Mucosa of descending colon (tissue), 3 donors: ENCODE measurements at regions not wholly inside any gene's neighbourhood (a gene's known extent, or its start where the extent isn't known, plus 50 kb on each side); places are given as distances from the start of the nearest gene placed in this dataset.

Experiments
- ATAC-seq: fragments of 200-7000 bp; cut with Tn5 transposase; one replicate; pipeline ENCODE4 v1.9.1; 2020; ENCODE audit warnings: mild to moderate bottlenecking, moderate library complexity
- DNase-seq, 3 donors: peaks; one replicate each; pipeline ENCODE4 v3.0.0-alpha.2; 2020
- H3K36me3 ChIP-seq: fragments of 200-600 bp; one replicate; pipeline ENCODE4 v1.8.0; 2021; ENCODE audit warnings: low read depth, mild to moderate bottlenecking
- H3K4me1 ChIP-seq: fragments of 200-600 bp; one replicate; pipeline ENCODE4 v1.8.0; 2021; ENCODE audit warnings: low read depth, mild to moderate bottlenecking
- H3K4me3 ChIP-seq: fragments of 200-600 bp; one replicate; pipeline ENCODE4 v1.8.0; 2021; ENCODE audit warnings: mild to moderate bottlenecking
- H3K9me3 ChIP-seq: fragments of 200-600 bp; one replicate; pipeline ENCODE4 v1.8.0; 2021; ENCODE audit warnings: mild to moderate bottlenecking
- intact Hi-C, 2 donors: fragments of 100-400 bp; cut with DNase I in 1 of 2; cut with micrococcal nuclease in 1 of 2; formaldehyde crosslinking; loops; one replicate each; pipeline versions ENCODE4 v1.11.0 to v1.11.1; 2022; cut with DNase I, micrococcal nuclease
- TF ChIP-seq, protein P1 (sequence below): fragments of 200-600 bp; IDR thresholded peaks from one replicate; pipeline ENCODE4 v1.8.0; 2022; ENCODE audit warnings: antibody characterized with exemption, mild to moderate bottlenecking
- donor health status: DM: no; HTN: no; CAD: no; lungs with moderate emphysema.
- donor health status: DM: no; HTN: no; CAD: no.
- donor health status: DM: no; HTN: yes; CAD: no.

DNA sequence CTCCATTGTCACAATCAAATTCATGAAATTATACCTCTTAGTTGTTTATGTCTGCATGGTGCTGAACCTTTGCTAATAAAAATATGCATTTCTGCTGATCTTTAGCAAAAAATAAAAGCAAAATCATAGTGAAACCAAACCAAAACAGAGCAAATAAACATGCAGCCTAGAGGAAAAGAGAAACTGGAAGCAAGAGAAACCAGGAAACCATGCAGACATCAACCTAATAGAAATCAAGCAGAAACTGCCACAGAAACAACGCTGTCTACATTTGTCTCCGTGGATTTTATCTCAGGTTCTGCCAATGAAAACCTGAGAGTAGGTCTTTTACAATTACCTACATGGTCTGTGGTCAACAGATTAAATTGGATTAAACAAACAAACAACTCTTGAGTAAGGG is 173.7 kb downstream of the SYT10 start:
- intact Hi-C loops, result no loop called here
- no peaks in the 10 kb centered on the region for H3K36me3 ChIP-seq
- H3K4me1 ChIP-seq, result no peaks in the 10 kb centered on the region
- DNase-seq (no peak), ATAC-seq (no peak)
- TF ChIP-seq, protein P1, sequence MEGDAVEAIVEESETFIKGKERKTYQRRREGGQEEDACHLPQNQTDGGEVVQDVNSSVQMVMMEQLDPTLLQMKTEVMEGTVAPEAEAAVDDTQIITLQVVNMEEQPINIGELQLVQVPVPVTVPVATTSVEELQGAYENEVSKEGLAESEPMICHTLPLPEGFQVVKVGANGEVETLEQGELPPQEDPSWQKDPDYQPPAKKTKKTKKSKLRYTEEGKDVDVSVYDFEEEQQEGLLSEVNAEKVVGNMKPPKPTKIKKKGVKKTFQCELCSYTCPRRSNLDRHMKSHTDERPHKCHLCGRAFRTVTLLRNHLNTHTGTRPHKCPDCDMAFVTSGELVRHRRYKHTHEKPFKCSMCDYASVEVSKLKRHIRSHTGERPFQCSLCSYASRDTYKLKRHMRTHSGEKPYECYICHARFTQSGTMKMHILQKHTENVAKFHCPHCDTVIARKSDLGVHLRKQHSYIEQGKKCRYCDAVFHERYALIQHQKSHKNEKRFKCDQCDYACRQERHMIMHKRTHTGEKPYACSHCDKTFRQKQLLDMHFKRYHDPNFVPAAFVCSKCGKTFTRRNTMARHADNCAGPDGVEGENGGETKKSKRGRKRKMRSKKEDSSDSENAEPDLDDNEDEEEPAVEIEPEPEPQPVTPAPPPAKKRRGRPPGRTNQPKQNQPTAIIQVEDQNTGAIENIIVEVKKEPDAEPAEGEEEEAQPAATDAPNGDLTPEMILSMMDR, result no peak
- no peaks in the 10 kb centered on the region for H3K9me3 ChIP-seq
- no peak overlapping the region for H3K4me3 ChIP-seq

GRCh38 chr12:33265033-33265731 is 174.4 kb downstream of the SYT10 start:
- no peak overlapping the region for H3K4me3 ChIP-seq
- DNase-seq, result no peak
- no peaks in the 10 kb centered on the region for H3K36me3 ChIP-seq
- TF ChIP-seq, protein P1, result no peak
- ATAC-seq, result no peak
- no peaks in the 10 kb centered on the region for H3K9me3 ChIP-seq
- H3K4me1 ChIP-seq, result no peaks in the 10 kb centered on the region
- intact Hi-C loops, result no loop called here

GRCh38 chr12:33253178-33253577 is 186.4 kb downstream of the SYT10 start:
- Histone ChIP-seq H3K36me3 (no peaks in the 10 kb centered on the region), H3K9me3 (no peaks in the 10 kb centered on the region), H3K4me1 (no peaks in the 10 kb centered on the region), H3K4me3 (no peak overlapping the region)
- intact Hi-C loops, result no loop called here
- no peak for ATAC-seq
- DNase-seq, result no peak
- TF ChIP-seq, protein P1, result no peak

- DNase-seq (no peak), ATAC-seq (no peak)
- H3K9me3 ChIP-seq, result no peaks in the 10 kb centered on the region
- H3K4me3 ChIP-seq, result no peak overlapping the region
- TF ChIP-seq, protein P1, result no peak
- intact Hi-C loops, result no loop called here
- no peaks in the 10 kb centered on the region for H3K4me1 ChIP-seq
- H3K36me3 ChIP-seq, result no peaks in the 10 kb centered on the region
Observed at GRCh38 chr12:33251548-33251947, 188.1 kb downstream of the SYT10 start.

- Histone ChIP-seq H3K36me3 (no peaks in the 10 kb centered on the region), H3K4me1 (no peaks in the 10 kb centered on the region), H3K4me3 (no peak overlapping the region), H3K9me3 (no peaks in the 10 kb centered on the region)
- DNase-seq (no peak), ATAC-seq (no peak)
- intact Hi-C loops, result no loop called here
- TF ChIP-seq, protein P1, result no peak
Observed at GRCh38 chr12:33248364-33248763, 191.3 kb downstream of the SYT10 start.

DNA sequence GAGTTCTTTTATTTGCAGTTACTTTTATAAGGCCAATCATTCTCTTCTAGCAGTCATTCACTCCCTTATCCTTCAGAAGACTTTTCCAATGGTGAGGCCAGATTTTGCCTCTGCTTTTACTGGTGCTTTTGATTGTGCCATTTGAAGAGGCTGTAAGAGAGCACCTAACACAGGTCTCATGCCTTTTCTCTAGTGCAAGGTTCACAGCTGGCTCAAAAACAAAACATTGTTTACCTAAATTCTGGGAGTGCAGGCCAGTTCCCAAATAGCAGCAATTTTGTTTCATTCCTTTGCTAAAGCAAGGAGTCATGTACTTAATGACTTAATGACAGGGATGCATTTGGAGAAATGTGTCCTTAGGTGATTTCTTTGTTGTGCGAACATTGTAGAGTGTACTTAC is 192.0 kb downstream of the SYT10 start:
- no peaks in the 10 kb centered on the region for H3K9me3 ChIP-seq
- H3K36me3 ChIP-seq, result no peaks in the 10 kb centered on the region
- intact Hi-C loops, result no loop called here
- DNase-seq (no peak), ATAC-seq (no peak)
- no peaks in the 10 kb centered on the region for H3K4me1 ChIP-seq
- TF ChIP-seq, protein P1, result no peak
- H3K4me3 ChIP-seq, result no peak overlapping the region
